ENCODE measurements at regions not wholly inside any gene's neighbourhood (a gene's known extent, or its start where the extent isn't known, plus 50 kb on each side); places are given as distances from the start of the nearest gene placed in this dataset.
"Not testable (repeated sequence)": the region's sequence is repeated elsewhere in the genome, so short reads cannot be mapped to it uniquely, and the experiment has no call there.

DNA sequence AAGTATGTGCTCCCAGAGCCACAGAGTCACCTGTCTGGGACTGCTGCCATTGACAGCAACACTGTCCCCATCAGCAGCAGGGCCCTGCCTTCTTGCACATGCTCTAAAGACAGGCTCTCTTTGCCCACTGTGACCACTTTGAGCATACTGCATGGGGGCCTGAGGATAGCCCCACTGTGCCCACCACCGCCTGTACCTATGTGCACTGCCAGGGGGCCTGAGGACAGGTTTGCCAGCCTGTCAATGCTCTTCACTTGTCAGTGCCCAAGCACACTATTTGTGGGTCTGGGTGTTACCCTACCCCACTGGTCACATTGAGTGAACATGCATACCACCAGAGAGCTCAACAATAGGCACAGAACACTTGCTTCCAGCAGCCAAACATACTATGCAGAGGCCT is 1137.0 kb upstream of the FANCL start:
- Histone ChIP-seq H3K4me1 (ENCODE audit: control insufficient read depth, insufficient read depth, low read length) (no peaks in the 10 kb centered on the region), H3K4me3 (ENCODE audit: low read length) (no peak overlapping the region), H3K27me3 (ENCODE audit: control insufficient read depth, insufficient read depth) (no peaks in the 10 kb centered on the region), H3K9me3 (ENCODE audit: control insufficient read depth, low read length) (no peaks in the 10 kb centered on the region), H3K27ac (ENCODE audit: low read length) (no peak overlapping the region)
- DNase-seq: no peak
- 95% methylated on average over 1 of the region's 1 CpG for WGBS
- no peak for ATAC-seq
- intact Hi-C loops (cut with DNase I): no loop called here

- Histone ChIP-seq H3K27me3 (ENCODE audit: control insufficient read depth, insufficient read depth) (no peaks in the 10 kb centered on the region), H3K4me3 (ENCODE audit: low read length) (no peak overlapping the region), H3K27ac (ENCODE audit: low read length) (no peak overlapping the region), H3K4me1 (ENCODE audit: control insufficient read depth, insufficient read depth, low read length) (no peaks in the 10 kb centered on the region), H3K9me3 (ENCODE audit: control insufficient read depth, low read length) (no peaks in the 10 kb centered on the region)
- no peak for ATAC-seq
- intact Hi-C loops (cut with DNase I): no loop called here
- DNase-seq: no peak
Observed at GRCh38 chr2:59366288-59366687, 1125.2 kb upstream of the FANCL start.

DNA sequence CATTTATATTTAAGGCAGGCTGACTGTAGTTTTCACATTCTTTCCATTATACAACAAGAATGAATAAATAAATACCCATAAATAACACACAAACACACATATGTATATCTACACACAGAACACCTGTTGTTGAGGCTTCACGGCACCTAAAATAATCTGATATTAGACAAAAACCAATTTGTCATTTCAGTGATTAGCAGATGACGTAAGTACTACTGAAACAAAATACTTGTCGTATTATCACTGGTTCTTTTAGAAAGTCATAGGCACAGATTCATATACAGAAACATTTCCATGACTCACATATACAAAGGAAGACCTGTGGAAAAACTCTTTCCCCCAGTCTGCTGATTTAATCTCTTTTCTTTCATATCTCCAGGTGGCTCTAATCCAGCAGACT is 1113.4 kb upstream of the FANCL start:
- Histone ChIP-seq H3K27me3 (ENCODE audit: control insufficient read depth, insufficient read depth) (no peaks in the 10 kb centered on the region), H3K27ac (ENCODE audit: low read length) (no peak overlapping the region), H3K4me3 (ENCODE audit: low read length) (no peak overlapping the region), H3K4me1 (ENCODE audit: control insufficient read depth, insufficient read depth, low read length) (no peaks in the 10 kb centered on the region), H3K9me3 (ENCODE audit: control insufficient read depth, low read length) (no peaks in the 10 kb centered on the region)
- no peak for DNase-seq
- 76% methylated on average over 3 of the region's 3 CpGs for WGBS
- intact Hi-C loops (cut with DNase I): no loop called here
- no peak for ATAC-seq

DNA sequence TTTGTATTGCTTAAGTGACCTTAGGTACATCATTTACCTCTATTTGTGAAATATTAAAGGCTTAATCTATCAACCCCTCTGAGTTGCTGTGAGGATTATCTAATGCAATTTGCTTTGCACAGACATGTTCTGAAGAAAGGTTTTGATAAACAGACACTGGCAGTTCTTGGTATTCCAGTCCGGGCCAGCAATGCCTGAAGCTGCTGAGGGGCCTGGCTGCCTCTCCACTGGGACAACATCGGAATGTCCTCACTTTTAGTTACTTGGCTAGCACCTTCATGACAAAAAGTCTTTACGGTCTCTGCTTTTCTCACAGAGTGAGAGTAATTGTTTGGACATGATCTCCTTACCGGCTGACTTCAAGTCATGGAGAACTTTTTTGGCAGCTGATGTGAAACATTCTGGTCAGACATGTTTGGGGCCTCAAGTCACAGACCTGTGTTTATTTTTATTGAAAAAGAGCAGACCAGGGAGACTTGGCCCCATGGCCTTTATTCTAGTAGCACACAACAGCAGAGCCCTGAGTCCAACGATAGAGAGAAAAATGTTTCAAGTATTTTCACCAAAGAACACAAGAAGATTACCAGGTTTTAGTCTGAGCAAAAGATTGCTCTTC is 1112.3 kb upstream of the FANCL start:
- WGBS: 56% methylated on average over 5 of the region's 5 CpGs
- ATAC-seq (no peak), DNase-seq (no peak)
- intact Hi-C loops (cut with DNase I): no loop called here
- no peaks in the 10 kb centered on the region for H3K9me3 ChIP-seq (ENCODE audit: control insufficient read depth, low read length)
- H3K4me1 ChIP-seq (ENCODE audit: control insufficient read depth, insufficient read depth, low read length): no peaks in the 10 kb centered on the region
- no peaks in the 10 kb centered on the region for H3K27me3 ChIP-seq (ENCODE audit: control insufficient read depth, insufficient read depth)
- H3K27ac ChIP-seq (ENCODE audit: low read length): no peak overlapping the region
- no peak overlapping the region for H3K4me3 ChIP-seq (ENCODE audit: low read length)

DNA sequence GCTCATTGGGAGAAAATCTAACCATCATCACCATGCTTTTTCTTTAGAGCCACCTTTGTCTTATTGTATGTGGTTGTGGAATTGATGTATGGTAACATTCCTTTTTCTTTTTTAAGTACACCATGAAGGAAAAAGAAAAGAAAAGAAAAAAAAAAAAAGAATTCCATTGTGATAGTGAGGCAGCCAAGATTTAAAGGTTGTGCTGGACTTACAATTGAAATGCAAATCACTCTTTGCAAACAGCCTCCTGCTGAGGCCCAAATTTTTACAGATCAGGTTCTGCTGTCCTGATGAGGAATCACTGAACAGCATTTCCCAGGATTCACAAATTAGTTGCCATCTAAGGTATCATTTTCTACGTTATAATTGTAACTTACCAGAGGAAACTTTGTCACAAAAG is 1101.0 kb upstream of the FANCL start:
- DNase-seq (no peak), ATAC-seq (no peak)
- intact Hi-C loops (cut with DNase I): no loop called here
- no peak overlapping the region for H3K27ac ChIP-seq (ENCODE audit: low read length)
- WGBS: 53% methylated on average over 1 of the region's 1 CpG
- H3K4me1 ChIP-seq (ENCODE audit: control insufficient read depth, insufficient read depth, low read length): no peaks in the 10 kb centered on the region
- H3K9me3 ChIP-seq (ENCODE audit: control insufficient read depth, low read length): no peaks in the 10 kb centered on the region
- no peaks in the 10 kb centered on the region for H3K27me3 ChIP-seq (ENCODE audit: control insufficient read depth, insufficient read depth)
- no peak overlapping the region for H3K4me3 ChIP-seq (ENCODE audit: low read length)

DNA sequence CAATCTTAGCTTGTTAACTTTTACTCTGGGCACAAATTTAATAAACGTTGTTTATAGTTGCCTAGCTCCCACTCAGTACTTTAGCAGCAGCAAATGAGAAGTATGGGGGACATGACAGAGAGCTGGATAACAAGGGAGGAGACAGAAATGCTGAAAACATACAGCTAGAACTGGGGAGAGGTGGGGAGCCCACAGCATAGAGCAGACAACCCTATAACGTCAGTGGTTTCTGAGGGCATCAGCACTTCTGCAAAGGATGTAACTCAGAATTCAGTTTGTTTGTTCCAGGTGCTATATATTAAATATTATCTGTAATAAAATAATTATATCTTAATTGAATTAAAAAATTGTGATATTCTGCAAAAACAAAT is 1098.7 kb upstream of the FANCL start:
- no peak overlapping the region for H3K27ac ChIP-seq (ENCODE audit: low read length)
- H3K27me3 ChIP-seq (ENCODE audit: control insufficient read depth, insufficient read depth): no peaks in the 10 kb centered on the region
- no peaks in the 10 kb centered on the region for H3K9me3 ChIP-seq (ENCODE audit: control insufficient read depth, low read length)
- no peak overlapping the region for H3K4me3 ChIP-seq (ENCODE audit: low read length)
- WGBS: 65% methylated on average over 2 of the region's 2 CpGs
- no peaks in the 10 kb centered on the region for H3K4me1 ChIP-seq (ENCODE audit: control insufficient read depth, insufficient read depth, low read length)
- DNase-seq (no peak), ATAC-seq (no peak)
- intact Hi-C loops (cut with DNase I): no loop called here

GRCh38 chr2:59339121-59339836 is 1098.2 kb upstream of the FANCL start:
- intact Hi-C loops (cut with DNase I): no loop called here
- ATAC-seq (no peak), DNase-seq (no peak)
- H3K27ac ChIP-seq (ENCODE audit: low read length): no peak overlapping the region
- no peaks in the 10 kb centered on the region for H3K4me1 ChIP-seq (ENCODE audit: control insufficient read depth, insufficient read depth, low read length)
- no peaks in the 10 kb centered on the region for H3K9me3 ChIP-seq (ENCODE audit: control insufficient read depth, low read length)
- no peaks in the 10 kb centered on the region for H3K27me3 ChIP-seq (ENCODE audit: control insufficient read depth, insufficient read depth)
- H3K4me3 ChIP-seq (ENCODE audit: low read length): no peak overlapping the region
- WGBS: 61% methylated on average over 8 of the region's 8 CpGs

DNA sequence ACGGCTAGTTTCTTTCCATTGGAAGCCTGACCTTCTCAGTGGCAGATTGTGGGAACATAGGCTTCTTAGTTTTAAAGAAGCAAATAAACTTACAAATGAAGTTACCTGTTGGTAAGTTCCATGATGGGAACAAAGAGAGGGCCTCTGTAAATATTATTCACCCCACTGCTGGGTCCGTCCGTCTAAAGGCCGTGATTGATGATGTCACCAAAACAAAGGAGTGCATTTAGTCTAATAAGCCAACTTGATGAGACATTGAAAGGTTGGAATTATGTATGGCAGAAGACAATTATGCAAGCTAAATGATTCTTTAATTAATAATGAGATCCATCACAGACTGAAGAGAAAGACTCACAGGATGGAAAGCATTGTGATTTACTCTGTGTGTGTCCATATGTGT is 1091.9 kb upstream of the FANCL start:
- ATAC-seq: no peak

DNA sequence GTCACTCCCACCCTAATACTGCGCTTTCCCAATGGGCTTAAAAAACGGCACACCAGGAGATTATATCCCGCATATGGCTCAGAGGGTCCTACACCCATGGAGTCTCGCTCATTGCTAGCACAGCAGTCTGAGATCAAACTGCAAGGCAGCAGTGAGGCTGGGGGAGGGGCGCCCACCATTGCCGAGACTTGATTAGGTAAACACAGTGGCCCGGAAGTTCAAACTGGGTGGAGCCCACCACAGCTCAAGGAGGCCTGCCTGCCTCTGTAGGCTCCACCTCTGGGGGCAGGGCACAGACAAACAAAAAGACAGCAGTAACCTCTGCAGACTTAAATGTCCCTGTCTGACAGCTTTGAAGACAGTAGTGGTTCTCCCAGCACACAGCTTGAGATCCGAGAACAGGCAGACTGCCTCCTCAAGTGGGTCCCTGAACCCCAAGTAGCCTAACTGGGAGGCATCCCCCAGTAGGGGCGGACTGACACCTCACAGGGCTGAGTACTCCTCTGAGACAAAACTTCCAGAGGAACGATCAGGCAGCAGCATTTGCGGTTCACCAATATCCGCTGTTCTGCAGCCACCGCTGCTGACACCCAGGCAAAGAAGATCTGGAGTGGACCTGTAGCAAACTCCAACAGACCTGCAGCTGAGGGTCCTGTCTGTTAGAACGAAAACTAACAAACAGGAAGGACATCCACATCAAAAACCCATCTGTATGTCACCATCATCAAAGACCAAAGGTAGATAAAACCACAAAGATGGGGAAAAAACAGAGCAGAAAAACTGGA is 1085.6 kb upstream of the FANCL start:
- ATAC-seq: not testable (repeated sequence)
- WGBS: 81% methylated on average over 14 of the region's 14 CpGs

More for the DNA sequence above, 1091.9 kb upstream of the FANCL start:
- WGBS: 78% methylated on average over 4 of the region's 4 CpGs
- Histone ChIP-seq H3K9me3 (ENCODE audit: control insufficient read depth, low read length) (no peaks in the 10 kb centered on the region), H3K4me1 (ENCODE audit: control insufficient read depth, insufficient read depth, low read length) (no peaks in the 10 kb centered on the region), H3K27ac (ENCODE audit: low read length) (no peak overlapping the region), H3K4me3 (ENCODE audit: low read length) (no peak overlapping the region), H3K27me3 (ENCODE audit: control insufficient read depth, insufficient read depth) (no peaks in the 10 kb centered on the region)
- DNase-seq: no peak
- intact Hi-C loops (cut with DNase I): no loop called here

DNA sequence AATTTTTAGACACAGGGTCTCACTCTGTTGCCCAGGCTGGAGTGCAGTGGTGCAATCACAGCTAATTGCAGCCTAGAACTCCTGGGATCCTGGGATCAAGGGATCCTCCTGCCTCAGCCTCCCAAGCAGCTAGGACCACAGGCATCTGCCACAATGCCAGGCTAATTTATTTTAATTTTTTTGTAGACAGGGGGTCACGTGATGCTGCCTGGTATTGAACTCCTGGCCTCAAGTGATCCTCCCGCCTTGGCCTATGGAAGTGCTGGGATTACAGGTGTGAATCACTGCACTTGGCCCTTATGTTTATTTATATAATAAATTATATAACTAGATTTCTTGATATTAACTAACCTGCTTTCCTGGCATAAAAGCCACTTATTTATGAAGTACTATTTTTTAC is 1081.7 kb upstream of the FANCL start:
- WGBS: 90% methylated on average over 2 of the region's 2 CpGs

More for the DNA sequence above, 1085.6 kb upstream of the FANCL start:
- H3K4me3 ChIP-seq (ENCODE audit: low read length); DNase-seq; H3K27ac ChIP-seq (ENCODE audit: low read length); H3K9me3 ChIP-seq (ENCODE audit: control insufficient read depth, low read length); H3K27me3 ChIP-seq (ENCODE audit: control insufficient read depth, insufficient read depth); H3K4me1 ChIP-seq (ENCODE audit: control insufficient read depth, insufficient read depth, low read length); intact Hi-C loops (cut with DNase I): not testable (repeated sequence)

DNA sequence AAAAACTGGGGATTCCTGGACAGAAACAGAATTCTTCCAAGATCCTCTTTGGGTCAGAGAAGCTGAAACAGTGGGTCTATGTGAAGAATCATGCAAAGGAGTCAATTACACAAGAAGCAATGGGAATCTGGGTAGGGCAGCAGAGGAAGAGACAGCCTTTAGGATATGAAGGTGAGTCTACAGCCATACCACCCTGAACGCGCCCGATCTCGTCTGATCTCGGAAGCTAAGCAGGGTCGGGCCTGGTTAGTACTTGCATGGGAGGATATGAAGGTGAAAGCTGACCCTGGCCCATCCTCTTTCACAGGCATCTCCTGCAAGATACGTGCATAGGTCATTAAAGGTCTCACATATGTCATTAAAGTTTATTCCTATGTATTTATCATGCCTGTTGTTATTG is 1080.9 kb upstream of the FANCL start:
- Histone ChIP-seq H3K27ac (ENCODE audit: low read length) (no peak overlapping the region), H3K9me3 (ENCODE audit: control insufficient read depth, low read length) (no peaks in the 10 kb centered on the region), H3K4me1 (ENCODE audit: control insufficient read depth, insufficient read depth, low read length) (no peaks in the 10 kb centered on the region), H3K4me3 (ENCODE audit: low read length) (no peak overlapping the region), H3K27me3 (ENCODE audit: control insufficient read depth, insufficient read depth) (no peaks in the 10 kb centered on the region)
- ATAC-seq: no peak
- 90% methylated on average over 7 of the region's 7 CpGs for WGBS
- no peak for DNase-seq
- intact Hi-C loops (cut with DNase I): no loop called here

More for the DNA sequence above, 1081.7 kb upstream of the FANCL start:
- H3K4me3 ChIP-seq (ENCODE audit: low read length): no peak overlapping the region
- no peak for ATAC-seq
- no peaks in the 10 kb centered on the region for H3K27me3 ChIP-seq (ENCODE audit: control insufficient read depth, insufficient read depth)
- H3K9me3 ChIP-seq (ENCODE audit: control insufficient read depth, low read length): no peaks in the 10 kb centered on the region
- DNase-seq: no peak
- H3K27ac ChIP-seq (ENCODE audit: low read length): no peak overlapping the region
- H3K4me1 ChIP-seq (ENCODE audit: control insufficient read depth, insufficient read depth, low read length): no peaks in the 10 kb centered on the region
- intact Hi-C loops (cut with DNase I): no loop called here
